ENCODE measurements at regions not wholly inside any gene's neighbourhood (a gene's known extent, or its start where the extent isn't known, plus 50 kb on each side); places are given as distances from the start of the nearest gene placed in this dataset.

DNA sequence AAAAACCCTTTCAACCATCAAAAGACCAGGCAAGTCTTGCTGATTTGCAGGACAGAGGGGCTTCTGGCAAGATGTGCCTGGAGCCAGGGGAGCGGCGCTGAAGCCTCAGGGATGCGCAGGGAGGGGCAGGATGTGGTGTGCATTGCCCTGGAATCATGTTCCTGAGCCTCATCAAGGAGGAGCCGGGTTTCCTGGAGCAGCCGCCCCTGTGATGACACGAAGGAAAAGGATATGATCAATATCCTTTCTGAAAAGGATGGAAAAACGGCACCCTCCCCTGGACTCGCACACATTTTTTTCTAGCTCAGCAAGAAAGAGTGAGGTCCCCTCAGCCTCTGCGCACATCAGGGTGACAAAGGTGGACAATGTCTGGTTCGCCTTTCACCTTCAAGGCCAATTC, 173.1 kb upstream of the SSTR4 start:
- TF ChIP-seq, protein P1, sequence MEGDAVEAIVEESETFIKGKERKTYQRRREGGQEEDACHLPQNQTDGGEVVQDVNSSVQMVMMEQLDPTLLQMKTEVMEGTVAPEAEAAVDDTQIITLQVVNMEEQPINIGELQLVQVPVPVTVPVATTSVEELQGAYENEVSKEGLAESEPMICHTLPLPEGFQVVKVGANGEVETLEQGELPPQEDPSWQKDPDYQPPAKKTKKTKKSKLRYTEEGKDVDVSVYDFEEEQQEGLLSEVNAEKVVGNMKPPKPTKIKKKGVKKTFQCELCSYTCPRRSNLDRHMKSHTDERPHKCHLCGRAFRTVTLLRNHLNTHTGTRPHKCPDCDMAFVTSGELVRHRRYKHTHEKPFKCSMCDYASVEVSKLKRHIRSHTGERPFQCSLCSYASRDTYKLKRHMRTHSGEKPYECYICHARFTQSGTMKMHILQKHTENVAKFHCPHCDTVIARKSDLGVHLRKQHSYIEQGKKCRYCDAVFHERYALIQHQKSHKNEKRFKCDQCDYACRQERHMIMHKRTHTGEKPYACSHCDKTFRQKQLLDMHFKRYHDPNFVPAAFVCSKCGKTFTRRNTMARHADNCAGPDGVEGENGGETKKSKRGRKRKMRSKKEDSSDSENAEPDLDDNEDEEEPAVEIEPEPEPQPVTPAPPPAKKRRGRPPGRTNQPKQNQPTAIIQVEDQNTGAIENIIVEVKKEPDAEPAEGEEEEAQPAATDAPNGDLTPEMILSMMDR (IDR thresholded peaks at IDR 0.05), result no peak
- TF ChIP-seq POLR2A (IDR thresholded peaks at IDR 0.05), result no peak
- intact Hi-C loops (cut with DNase I), result loop anchor here in 8 of 10 donors (1.0 to 10.0 kb wide), 15 partner anchors 113 to 453 kb away; partner anchors contain the start of gene THBD (in 7 of the 8)
- Histone ChIP-seq H3K4me3 (no peak overlapping the region), H3K4me1 (peaks cover 0 to 21% (median 4%) of the 10 kb centered on the region in 12 donors), H3K36me3 (no peaks in the 10 kb centered on the region), H3K27ac (peak overlapping the region; percentile 44 to 87 (median 73)), H3K9me3 (peaks cover 0 to under 1% (median 0%) of the 10 kb centered on the region in 12 donors), H3K27me3 (no peaks in the 10 kb centered on the region)
- peak; percentile 59 to 77 (median 74) for DNase-seq
- 58 to 75% (median 70%) methylated on average over 10 of the region's 10 CpGs for WGBS, 4 donors
- ATAC-seq, result peak; percentile 66 to 93 (median 84)

DNA sequence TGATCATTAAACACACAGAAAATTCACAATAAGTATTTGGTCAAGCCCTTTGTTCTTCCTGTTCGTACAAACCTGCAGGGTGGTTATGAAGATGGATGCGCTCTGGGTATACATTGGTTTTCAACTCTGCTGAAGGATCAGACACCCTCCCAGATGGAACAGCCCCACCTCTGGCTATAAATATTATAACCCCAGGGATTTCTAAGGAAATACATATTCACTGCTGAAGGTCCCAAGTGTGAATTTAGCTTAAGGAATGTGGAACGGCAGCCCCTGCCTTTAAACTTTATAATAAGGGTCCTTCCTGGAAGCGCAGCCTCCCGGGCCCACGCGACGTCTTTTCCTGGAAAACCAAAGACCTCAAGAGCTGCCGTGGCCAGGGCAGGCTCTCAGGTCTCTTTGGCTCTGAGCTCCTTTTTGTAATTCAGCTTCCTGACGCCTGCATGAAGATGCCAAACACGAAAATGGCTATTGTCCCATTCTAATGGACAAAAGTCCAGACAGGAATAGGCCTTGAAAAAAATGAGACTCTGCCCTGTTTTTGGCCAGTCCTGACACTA, 172.4 kb upstream of the SSTR4 start:
- Histone ChIP-seq H3K36me3 (no peaks in the 10 kb centered on the region), H3K4me3 (no peak overlapping the region), H3K27me3 (no peaks in the 10 kb centered on the region), H3K9me3 (peaks cover 0 to 7% (median 0%) of the 10 kb centered on the region in 12 donors), H3K27ac (peak overlapping the region; percentile 9 to 87 (median 73)), H3K4me1 (peaks cover 0 to 25% (median 4%) of the 10 kb centered on the region in 12 donors)
- WGBS, 4 donors, result 50 to 66% (median 59%) methylated on average over 11 of the region's 11 CpGs
- DNase-seq, result peak; percentile 58 to 69 (median 62)
- TF ChIP-seq, protein P1 (IDR thresholded peaks at IDR 0.05), result peak in 3 of 12 donors; percentile 27 to 40 (median 35)
- no peak for TF ChIP-seq POLR2A (IDR thresholded peaks at IDR 0.05)
- intact Hi-C loops (cut with DNase I), result loop anchor here in 8 of 10 donors (1.0 to 10.0 kb wide), 15 partner anchors 112 to 452 kb away; partner anchors contain the start of gene THBD (in 7 of the 8)
- peak; percentile 42 to 78 (median 60) for ATAC-seq

DNA sequence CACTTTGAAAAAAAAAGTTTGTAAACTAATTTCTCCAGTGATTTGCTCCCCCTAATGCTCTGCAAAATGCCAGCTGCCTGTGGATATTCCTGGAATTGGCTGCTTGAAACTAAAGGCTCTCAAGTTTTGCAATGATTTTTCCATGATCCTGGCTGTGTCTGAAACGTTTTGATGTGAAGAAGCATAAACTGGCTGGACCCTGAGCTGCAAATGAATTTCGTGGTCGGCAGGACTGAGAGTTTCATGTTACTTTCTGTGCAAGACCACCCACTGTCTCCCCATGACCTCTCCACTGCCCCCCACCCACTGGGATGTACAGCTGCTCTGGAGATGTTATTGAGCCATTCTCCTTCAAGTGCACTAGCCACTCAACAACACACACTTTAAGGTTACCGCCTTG, 171.3 kb upstream of the SSTR4 start:
- no peaks in the 10 kb centered on the region for H3K36me3 ChIP-seq
- H3K27me3 ChIP-seq, result no peaks in the 10 kb centered on the region
- H3K4me1 ChIP-seq, result peaks cover 0 to 25% (median 4%) of the 10 kb centered on the region in 12 donors
- no peak for TF ChIP-seq POLR2A (IDR thresholded peaks at IDR 0.05)
- TF ChIP-seq, protein P1 (IDR thresholded peaks at IDR 0.05), result no peak
- H3K9me3 ChIP-seq, result peaks cover 0 to 15% (median 0%) of the 10 kb centered on the region in 12 donors
- H3K27ac ChIP-seq, result peak overlapping the region in 5 of 12 donors; percentile 64 to 87 (median 80)
- no peak for DNase-seq
- no peak for ATAC-seq
- no peak overlapping the region for H3K4me3 ChIP-seq
- intact Hi-C loops (cut with DNase I), result loop anchor here in 8 of 10 donors (2.0 to 10.0 kb wide), 13 partner anchors 111 to 451 kb away; partner anchors contain the start of gene THBD (in 6 of the 8)
- 53 to 64% (median 57%) methylated on average over 4 of the region's 4 CpGs for WGBS, 4 donors

DNA sequence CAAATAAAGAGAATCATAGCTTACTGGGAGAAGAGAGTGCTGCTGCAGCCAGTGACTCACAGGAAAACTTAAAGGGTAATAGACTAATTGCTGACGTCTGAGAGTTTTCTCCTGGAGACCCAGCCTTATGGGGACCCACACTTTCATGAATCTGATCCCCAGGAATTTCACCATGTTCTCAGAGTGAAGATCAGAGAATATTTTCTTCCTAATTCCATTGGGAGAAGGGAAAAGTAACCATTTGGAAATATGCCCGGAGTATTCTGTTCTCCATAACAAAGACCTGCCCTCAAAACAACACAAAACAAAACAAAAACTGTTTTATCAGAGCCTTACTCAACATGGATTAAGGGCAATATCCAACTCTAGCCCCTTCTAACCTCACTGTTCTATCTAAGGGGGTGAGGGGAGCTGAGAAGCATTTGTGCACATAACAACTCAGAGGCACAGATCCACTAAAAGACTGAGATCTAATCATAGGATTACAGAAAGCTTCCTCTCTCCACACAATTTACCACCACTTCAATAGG, 168.2 kb upstream of the SSTR4 start:
- TF ChIP-seq POLR2A (IDR thresholded peaks at IDR 0.05), result no peak
- TF ChIP-seq, protein P1 (IDR thresholded peaks at IDR 0.05), result no peak
- intact Hi-C loops (cut with DNase I), result loop anchor here in 7 of 10 donors (10.0 kb wide), 8 partner anchors 108 to 448 kb away; partner anchors contain the start of gene THBD (in 1 of the 7)
- Histone ChIP-seq H3K27ac (peak overlapping the region in 8 of 12 donors; percentile 16 to 58 (median 42)), H3K36me3 (no peaks in the 10 kb centered on the region), H3K27me3 (no peaks in the 10 kb centered on the region), H3K4me1 (peaks cover 0 to 21% (median 2%) of the 10 kb centered on the region in 12 donors), H3K4me3 (no peak overlapping the region), H3K9me3 (peaks cover 0 to 22% (median 0%) of the 10 kb centered on the region in 12 donors)
- 36 to 47% (median 40%) methylated on average over 2 of the region's 2 CpGs for WGBS, 4 donors
- ATAC-seq, result no peak
- no peak for DNase-seq

Data from heart left ventricle (tissue), 16 donors.